ENCODE measurements at regions not wholly inside any gene's neighbourhood (a gene's known extent, or its start where the extent isn't known, plus 50 kb on each side); places are given as distances from the start of the nearest gene placed in this dataset.

DNA sequence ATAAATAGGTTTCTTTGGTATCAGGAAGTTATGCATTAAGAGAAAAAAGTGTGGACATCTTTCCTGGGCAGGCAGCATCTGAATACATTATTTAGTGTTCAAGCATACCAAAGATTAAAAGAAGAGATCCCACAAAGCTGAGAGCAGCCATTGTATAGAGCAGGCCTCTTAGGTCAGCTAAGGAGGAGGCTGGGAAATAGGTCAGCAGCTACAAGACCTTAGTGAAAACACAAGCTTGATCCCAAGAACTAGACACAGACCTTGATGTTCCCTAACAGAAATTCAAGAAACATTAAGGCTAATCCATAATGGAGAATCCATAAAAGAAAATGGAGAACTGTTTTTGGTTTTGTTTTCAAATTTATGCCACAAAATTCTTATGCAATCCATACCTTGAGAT is 135.3 kb upstream of the DPT start:
- TF ChIP-seq POLR2A (IDR thresholded peaks at IDR 0.05; ENCODE audit: low read length) (no peak), GATA1 (IDR thresholded peaks at IDR 0.05; ENCODE audit: low read depth, low read length) (no peak)
